Tongue (tissue), 1 donor: ENCODE measurements at regions not wholly inside any gene's neighbourhood (a gene's known extent, or its start where the extent isn't known, plus 50 kb on each side); places are given as distances from the start of the nearest gene placed in this dataset. TPM values are rescaled to one million over a fixed set of nuclear protein-coding genes. Genes with fewer than 3 reads are reported as not detected.

ENCODE experiments used
- small RNA-seq: library from RNA; depleted of rRNA; stranded (forward); fragments of <200 nt; gene quantifications from one replicate; pipeline ENCODE3, GENCODE V24; 2014; ENCODE audit warnings: low replicate concordance

Small RNAs in the stretch of these regions (small RNA-seq; reads per million reads assigned to genes)
- gene RNA5SP291: not detected
